Activated CD4-positive, alpha-beta T cell treated with anti-CD3 and anti-CD28 coated beads for 48 hours (primary cell): ENCODE measurements at regions not wholly inside any gene's neighbourhood (a gene's known extent, or its start where the extent isn't known, plus 50 kb on each side); places are given as distances from the start of the nearest gene placed in this dataset.
"Not testable (repeated sequence)": the region's sequence is repeated elsewhere in the genome, so short reads cannot be mapped to it uniquely, and the experiment has no call there.

ENCODE experiments used
- DNase-seq: peaks from one replicate; pipeline ENCODE4 v3.0.0-alpha.2; 2020

- not testable (repeated sequence) for DNase-seq
Measured at GRCh38 chr2:91498065-91498449, 2806.6 kb downstream of the RPIA start.

- not testable (repeated sequence) for DNase-seq
Measured at GRCh38 chr2:91498513-91499250, 2807.2 kb downstream of the RPIA start.

GRCh38 chr2:91499431-91500050 lies 2808.1 kb downstream of the RPIA start:
- not testable (repeated sequence) for DNase-seq

- not testable (repeated sequence) for DNase-seq
Measured at GRCh38 chr2:91500246-91500977, 2808.9 kb downstream of the RPIA start.

- DNase-seq: not testable (repeated sequence)
Measured at GRCh38 chr2:91500978-91501310, 2809.5 kb downstream of the RPIA start.

- not testable (repeated sequence) for DNase-seq
Measured at GRCh38 chr2:91501481-91502080, 2810.1 kb downstream of the RPIA start.

- DNase-seq: not testable (repeated sequence)
Measured at GRCh38 chr2:91503572-91503958, 2812.1 kb downstream of the RPIA start.

- DNase-seq: not testable (repeated sequence)
Measured at GRCh38 chr2:91503959-91504741, 2812.7 kb downstream of the RPIA start.

GRCh38 chr2:91508816-91509215 lies 2817.3 kb downstream of the RPIA start:
- DNase-seq: not testable (repeated sequence)

- not testable (repeated sequence) for DNase-seq
Measured at GRCh38 chr2:91509276-91509675, 2817.8 kb downstream of the RPIA start.

GRCh38 chr2:91511166-91511565 lies 2819.7 kb downstream of the RPIA start:
- not testable (repeated sequence) for DNase-seq

- not testable (repeated sequence) for DNase-seq
Measured at GRCh38 chr2:91515966-91516365, 2824.5 kb downstream of the RPIA start.

- not testable (repeated sequence) for DNase-seq
Measured at GRCh38 chr2:91516669-91517068, 2825.2 kb downstream of the RPIA start.

GRCh38 chr2:91517846-91518245 lies 2826.4 kb downstream of the RPIA start:
- DNase-seq: not testable (repeated sequence)

- DNase-seq: not testable (repeated sequence)
Measured at GRCh38 chr2:91518361-91518981, 2827.0 kb downstream of the RPIA start.

GRCh38 chr2:91519359-91519758 lies 2827.9 kb downstream of the RPIA start:
- DNase-seq: not testable (repeated sequence)

GRCh38 chr2:91519914-91520313 lies 2828.4 kb downstream of the RPIA start:
- DNase-seq: not testable (repeated sequence)

GRCh38 chr2:91520523-91520922 lies 2829.1 kb downstream of the RPIA start:
- not testable (repeated sequence) for DNase-seq

GRCh38 chr2:91520972-91521535 lies 2829.6 kb downstream of the RPIA start:
- not testable (repeated sequence) for DNase-seq

- not testable (repeated sequence) for DNase-seq
Measured at GRCh38 chr2:91521944-91522343, 2830.5 kb downstream of the RPIA start.

GRCh38 chr2:91522877-91523276 lies 2831.4 kb downstream of the RPIA start:
- not testable (repeated sequence) for DNase-seq

- DNase-seq: not testable (repeated sequence)
Measured at GRCh38 chr2:91523751-91524150, 2832.3 kb downstream of the RPIA start.
